ENCODE measurements at regions not wholly inside any gene's neighbourhood (a gene's known extent, or its start where the extent isn't known, plus 50 kb on each side); places are given as distances from the start of the nearest gene placed in this dataset.

GRCh38 chr10:130430291-130430690 is 294.1 kb downstream of the GLRX3 start:
- TF ChIP-seq CTCF (IDR thresholded peaks at IDR 0.05) = no peak
- TF ChIP-seq POLR2A (IDR thresholded peaks at IDR 0.05) = no peak
